ENCODE measurements at regions not wholly inside any gene's neighbourhood (a gene's known extent, or its start where the extent isn't known, plus 50 kb on each side); places are given as distances from the start of the nearest gene placed in this dataset.

DNA sequence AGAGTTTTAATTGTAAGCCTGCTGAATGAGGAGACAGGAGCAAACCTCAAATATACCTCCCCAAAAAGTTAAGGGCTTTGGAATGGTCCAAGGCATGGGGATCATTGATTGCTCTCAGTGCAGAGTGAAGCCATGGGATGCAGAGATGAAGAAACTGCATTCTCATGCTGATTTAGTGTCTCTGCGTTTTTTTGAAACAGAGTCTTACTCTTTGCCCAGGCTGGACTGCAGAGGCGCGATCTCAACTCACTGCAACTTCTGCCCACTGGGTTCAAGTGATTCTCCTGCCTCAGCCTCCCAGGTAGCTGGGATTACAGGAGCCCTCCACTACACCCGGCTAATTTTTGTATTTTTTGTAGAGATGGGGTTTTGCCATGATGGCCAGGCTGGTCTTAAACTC is 99.3 kb upstream of the ETV3 start:
- H3K4me1 Mint-ChIP-seq (ENCODE audit: low read depth, unreplicated experiment) = no peaks in the 10 kb centered on the region
- H3K9me3 Mint-ChIP-seq (ENCODE audit: unreplicated experiment) = no peaks in the 10 kb centered on the region
- Histone ChIP-seq H3K9me3 (ENCODE audit: insufficient read depth, low read depth, low read length) (no peaks in the 10 kb centered on the region), H2AFZ (ENCODE audit: low read depth, low read length) (no peak overlapping the region), H3K9ac (ENCODE audit: low read length) (no peak overlapping the region), H3K4me3 (ENCODE audit: insufficient read depth, low read depth, low read length) (no peak overlapping the region), H3K4me2 (ENCODE audit: low read length) (no peak overlapping the region), H3K27ac (ENCODE audit: low read depth, low read length) (no peak overlapping the region), H3K36me3 (ENCODE audit: insufficient read depth, low read length) (no peaks in the 10 kb centered on the region), H3K27me3 (ENCODE audit: insufficient read depth, low read length) (no peaks in the 10 kb centered on the region), H4K20me1 (ENCODE audit: insufficient read depth, low read length) (no peaks in the 10 kb centered on the region), H3K79me2 (ENCODE audit: insufficient read depth, low read length) (no peaks in the 10 kb centered on the region), H3K4me1 (ENCODE audit: insufficient read depth, low read length) (no peaks in the 10 kb centered on the region)
- peaks cover 10% of the 10 kb centered on the region for H3K27me3 Mint-ChIP-seq (ENCODE audit: low read depth, unreplicated experiment)
- FAIRE-seq (no peak), DNase-seq (ENCODE audit: low read depth) (no peak)
- TF ChIP-seq EZH2 (IDR thresholded peaks at IDR 0.05; ENCODE audit: insufficient read depth, low read length) = no peak
- TF ChIP-seq, protein P1, sequence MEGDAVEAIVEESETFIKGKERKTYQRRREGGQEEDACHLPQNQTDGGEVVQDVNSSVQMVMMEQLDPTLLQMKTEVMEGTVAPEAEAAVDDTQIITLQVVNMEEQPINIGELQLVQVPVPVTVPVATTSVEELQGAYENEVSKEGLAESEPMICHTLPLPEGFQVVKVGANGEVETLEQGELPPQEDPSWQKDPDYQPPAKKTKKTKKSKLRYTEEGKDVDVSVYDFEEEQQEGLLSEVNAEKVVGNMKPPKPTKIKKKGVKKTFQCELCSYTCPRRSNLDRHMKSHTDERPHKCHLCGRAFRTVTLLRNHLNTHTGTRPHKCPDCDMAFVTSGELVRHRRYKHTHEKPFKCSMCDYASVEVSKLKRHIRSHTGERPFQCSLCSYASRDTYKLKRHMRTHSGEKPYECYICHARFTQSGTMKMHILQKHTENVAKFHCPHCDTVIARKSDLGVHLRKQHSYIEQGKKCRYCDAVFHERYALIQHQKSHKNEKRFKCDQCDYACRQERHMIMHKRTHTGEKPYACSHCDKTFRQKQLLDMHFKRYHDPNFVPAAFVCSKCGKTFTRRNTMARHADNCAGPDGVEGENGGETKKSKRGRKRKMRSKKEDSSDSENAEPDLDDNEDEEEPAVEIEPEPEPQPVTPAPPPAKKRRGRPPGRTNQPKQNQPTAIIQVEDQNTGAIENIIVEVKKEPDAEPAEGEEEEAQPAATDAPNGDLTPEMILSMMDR (IDR thresholded peaks at IDR 0.05; ENCODE audit: insufficient read depth, low read depth, low read length) = no peak
- no peak overlapping the region for H3K27ac Mint-ChIP-seq (ENCODE audit: unreplicated experiment)
- H3K4me3 Mint-ChIP-seq (ENCODE audit: unreplicated experiment) = no peak overlapping the region
- H3K36me3 Mint-ChIP-seq (ENCODE audit: low read depth, unreplicated experiment) = no peaks in the 10 kb centered on the region

DNA sequence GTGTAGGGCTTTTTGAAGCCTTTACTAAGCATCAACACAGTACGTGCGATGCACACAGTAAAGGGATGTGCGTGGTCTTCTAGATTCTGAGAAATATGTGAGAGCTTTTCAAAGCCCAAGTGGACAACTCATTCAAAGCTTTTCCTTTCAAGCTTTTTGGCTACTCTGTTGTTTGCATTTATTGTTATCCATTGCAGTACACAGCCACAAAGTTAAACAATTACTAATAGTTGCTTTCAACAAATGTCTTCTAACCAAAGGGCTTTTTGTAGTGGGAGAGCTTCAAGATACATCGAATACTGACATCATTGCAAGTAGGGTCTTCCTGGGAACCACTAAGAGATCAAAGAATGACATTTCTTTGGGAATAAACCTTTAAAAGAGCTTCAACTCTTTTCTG is 97.9 kb upstream of the ETV3 start:
- H3K4me1 ChIP-seq (ENCODE audit: insufficient read depth, low read length) = no peaks in the 10 kb centered on the region
- TF ChIP-seq, protein P1 (IDR thresholded peaks at IDR 0.05; ENCODE audit: insufficient read depth, low read depth, low read length) = no peak
- TF ChIP-seq EZH2 (IDR thresholded peaks at IDR 0.05; ENCODE audit: insufficient read depth, low read length) = no peak
- H3K36me3 ChIP-seq (ENCODE audit: insufficient read depth, low read length) = no peaks in the 10 kb centered on the region
- no peaks in the 10 kb centered on the region for H3K27me3 ChIP-seq (ENCODE audit: insufficient read depth, low read length)
- H3K9ac ChIP-seq (ENCODE audit: low read length) = no peak overlapping the region
- H3K27me3 Mint-ChIP-seq (ENCODE audit: low read depth, unreplicated experiment) = peaks cover 10% of the 10 kb centered on the region
- no peak overlapping the region for H3K27ac Mint-ChIP-seq (ENCODE audit: unreplicated experiment)
- no peak overlapping the region for H3K4me2 ChIP-seq (ENCODE audit: low read length)
- no peaks in the 10 kb centered on the region for H3K36me3 Mint-ChIP-seq (ENCODE audit: low read depth, unreplicated experiment)
- no peak overlapping the region for H3K4me3 Mint-ChIP-seq (ENCODE audit: unreplicated experiment)
- no peaks in the 10 kb centered on the region for H3K4me1 Mint-ChIP-seq (ENCODE audit: low read depth, unreplicated experiment)
- no peaks in the 10 kb centered on the region for H4K20me1 ChIP-seq (ENCODE audit: insufficient read depth, low read length)
- FAIRE-seq (no peak), DNase-seq (ENCODE audit: low read depth) (no peak)
- H2AFZ ChIP-seq (ENCODE audit: low read depth, low read length) = no peak overlapping the region
- H3K4me3 ChIP-seq (ENCODE audit: insufficient read depth, low read depth, low read length) = no peak overlapping the region
- H3K27ac ChIP-seq (ENCODE audit: low read depth, low read length) = no peak overlapping the region
- no peaks in the 10 kb centered on the region for H3K79me2 ChIP-seq (ENCODE audit: insufficient read depth, low read length)
- H3K9me3 Mint-ChIP-seq (ENCODE audit: unreplicated experiment) = no peaks in the 10 kb centered on the region
- H3K9me3 ChIP-seq (ENCODE audit: insufficient read depth, low read depth, low read length) = no peaks in the 10 kb centered on the region

DNA sequence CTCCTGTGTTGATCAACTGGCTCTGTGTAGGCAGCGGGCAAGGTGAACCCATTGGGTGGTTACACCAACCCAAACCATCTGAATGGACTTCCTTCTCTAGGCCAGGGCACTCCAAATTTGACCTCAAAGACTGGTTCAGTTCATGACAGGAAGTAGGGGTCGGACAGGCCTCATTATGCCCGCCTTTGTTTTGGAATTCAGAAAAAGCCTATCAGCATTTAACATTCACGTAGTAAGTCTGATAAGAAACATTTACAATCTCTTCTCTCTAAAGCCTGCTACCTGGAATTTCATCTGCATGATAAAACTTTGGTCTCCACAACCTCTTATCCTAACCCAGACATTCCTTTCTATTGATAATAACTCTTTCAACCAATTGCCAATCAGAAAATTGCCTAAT is 97.1 kb upstream of the ETV3 start:
- H3K27me3 Mint-ChIP-seq (ENCODE audit: low read depth, unreplicated experiment) = peaks cover 13% of the 10 kb centered on the region
- Histone ChIP-seq H3K4me3 (ENCODE audit: insufficient read depth, low read depth, low read length) (no peak overlapping the region), H3K9ac (ENCODE audit: low read length) (no peak overlapping the region), H3K27me3 (ENCODE audit: insufficient read depth, low read length) (no peaks in the 10 kb centered on the region), H3K27ac (ENCODE audit: low read depth, low read length) (no peak overlapping the region), H3K79me2 (ENCODE audit: insufficient read depth, low read length) (no peaks in the 10 kb centered on the region), H3K9me3 (ENCODE audit: insufficient read depth, low read depth, low read length) (no peaks in the 10 kb centered on the region), H3K4me2 (ENCODE audit: low read length) (no peak overlapping the region), H3K4me1 (ENCODE audit: insufficient read depth, low read length) (no peaks in the 10 kb centered on the region), H2AFZ (ENCODE audit: low read depth, low read length) (no peak overlapping the region), H3K36me3 (ENCODE audit: insufficient read depth, low read length) (no peaks in the 10 kb centered on the region), H4K20me1 (ENCODE audit: insufficient read depth, low read length) (no peaks in the 10 kb centered on the region)
- H3K36me3 Mint-ChIP-seq (ENCODE audit: low read depth, unreplicated experiment) = no peaks in the 10 kb centered on the region
- H3K4me3 Mint-ChIP-seq (ENCODE audit: unreplicated experiment) = no peak overlapping the region
- FAIRE-seq (no peak), DNase-seq (ENCODE audit: low read depth) (no peak)
- no peak for TF ChIP-seq EZH2 (IDR thresholded peaks at IDR 0.05; ENCODE audit: insufficient read depth, low read length)
- TF ChIP-seq, protein P1 (IDR thresholded peaks at IDR 0.05; ENCODE audit: insufficient read depth, low read depth, low read length) = no peak
- no peak overlapping the region for H3K27ac Mint-ChIP-seq (ENCODE audit: unreplicated experiment)
- no peaks in the 10 kb centered on the region for H3K4me1 Mint-ChIP-seq (ENCODE audit: low read depth, unreplicated experiment)
- H3K9me3 Mint-ChIP-seq (ENCODE audit: unreplicated experiment) = no peaks in the 10 kb centered on the region
